Stimulated activated CD4-positive, alpha-beta T cell treated with anti-CD3 and anti-CD28 coated beads, Interleukin-15, amount 100 ng/mL, for 48 hours (primary cell): ENCODE measurements at regions not wholly inside any gene's neighbourhood (a gene's known extent, or its start where the extent isn't known, plus 50 kb on each side); places are given as distances from the start of the nearest gene placed in this dataset.
"Not testable (repeated sequence)": the region's sequence is repeated elsewhere in the genome, so short reads cannot be mapped to it uniquely, and the experiment has no call there.

ENCODE experiments used
- DNase-seq, 2 donors: peaks; one replicate each; pipeline ENCODE4 v3.0.0-alpha.2; 2020; ENCODE audit warnings: low read depth in 2 of 2

DNA sequence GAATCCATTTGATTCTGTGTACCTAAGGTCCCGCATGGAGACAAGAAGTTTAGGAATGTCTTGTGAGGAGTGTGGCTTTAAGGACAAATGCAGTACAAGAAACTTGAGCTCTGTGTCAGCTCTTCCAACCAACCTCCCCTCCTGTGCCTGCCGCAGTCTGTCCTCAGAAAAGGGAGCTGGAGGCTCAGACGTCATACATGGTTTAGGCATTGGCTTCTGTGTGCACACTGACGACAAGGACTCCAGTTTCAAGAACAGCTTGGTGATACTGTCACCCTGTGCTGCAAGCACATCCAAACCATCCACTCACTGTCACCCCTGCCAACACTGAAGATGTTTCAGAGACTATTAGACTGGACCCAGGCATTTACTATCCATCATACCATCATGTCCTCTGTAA is 470.4 kb downstream of the IRS1 start:
- DNase-seq, result no peak

DNA sequence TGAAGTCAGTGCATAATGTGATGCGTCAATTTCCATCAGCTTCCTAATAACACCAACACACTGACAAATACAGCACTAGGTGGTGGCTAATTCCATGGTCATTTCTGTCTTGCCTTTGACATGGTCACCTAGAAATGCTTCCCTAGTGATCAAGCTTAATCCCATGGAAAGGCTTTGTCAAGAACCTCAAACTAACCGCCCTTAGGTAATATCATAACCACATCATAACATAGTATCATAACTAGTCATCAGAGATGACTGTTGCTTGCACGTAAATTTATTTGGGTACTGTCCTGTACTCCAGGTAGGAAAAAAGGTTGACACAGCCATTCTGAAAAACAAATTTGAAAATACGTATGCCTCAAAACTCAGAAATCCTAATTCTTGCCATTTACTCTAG is 471.8 kb downstream of the IRS1 start:
- DNase-seq, result no peak

GRCh38 chr2:226325526-226325925 is 474.1 kb downstream of the IRS1 start:
- no peak for DNase-seq

- no peak for DNase-seq
These were observed 479.3 kb downstream of the IRS1 start for GRCh38 chr2:226320076-226320948.

- no peak for DNase-seq
These were observed 481.6 kb downstream of the IRS1 start for GRCh38 chr2:226317970-226318369.

DNA sequence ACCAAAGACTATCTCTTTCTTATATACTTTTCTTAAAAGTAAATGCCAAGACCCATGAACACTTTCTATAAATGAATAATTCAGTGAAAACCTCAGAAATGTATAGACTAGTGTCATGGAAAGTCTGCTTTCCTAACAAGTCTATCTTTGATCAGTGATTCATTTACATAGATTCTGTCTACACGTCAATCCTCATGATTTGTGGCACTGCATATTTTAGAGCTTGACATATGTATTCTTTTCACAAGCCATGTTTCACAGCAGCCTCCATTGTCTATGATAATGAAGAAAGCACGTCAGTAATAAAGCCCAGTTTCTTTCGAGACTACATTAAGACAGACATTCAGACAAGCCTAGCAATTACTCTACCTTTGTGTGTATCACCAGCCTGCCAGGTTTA is 486.6 kb downstream of the IRS1 start:
- no peak for DNase-seq

DNA sequence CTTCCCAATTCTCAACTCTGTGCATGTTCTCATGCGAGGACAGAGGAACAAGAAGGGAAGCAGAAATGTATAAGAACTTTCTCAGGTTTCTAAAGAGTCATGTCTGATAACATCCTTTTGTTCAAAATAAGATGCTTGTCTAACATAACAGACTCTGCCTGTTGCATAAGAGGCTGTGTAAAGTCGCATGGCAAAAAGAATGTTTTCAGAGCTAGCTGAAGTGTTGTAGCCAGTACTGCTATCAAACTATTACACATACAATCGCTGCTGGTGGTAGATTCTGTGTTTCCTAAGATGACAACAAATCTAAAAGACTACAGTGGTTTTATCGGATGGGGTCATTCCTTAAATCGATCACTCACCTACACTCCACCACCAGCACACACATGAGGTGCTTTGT is 487.5 kb downstream of the IRS1 start:
- DNase-seq, result no peak

DNA sequence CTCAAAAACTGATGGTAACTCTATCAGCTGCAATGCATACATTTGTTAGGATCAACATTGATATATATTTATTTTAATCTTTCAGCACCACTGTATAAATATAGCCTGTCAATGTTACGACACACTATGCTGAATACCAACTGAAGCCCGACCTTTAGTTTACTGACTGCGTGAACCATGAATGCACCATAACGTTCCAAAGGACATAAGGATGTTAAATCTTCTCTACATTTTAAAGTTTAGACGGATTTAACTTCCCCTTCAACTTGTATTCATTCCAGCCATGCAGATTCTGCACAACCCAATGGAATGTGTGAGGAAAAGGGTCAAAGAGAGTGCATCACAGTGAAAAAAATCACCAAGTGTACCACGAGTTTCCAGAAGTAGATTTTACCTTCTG is 489.5 kb downstream of the IRS1 start:
- DNase-seq, result no peak

- no peak for DNase-seq
These were observed 490.6 kb downstream of the IRS1 start for GRCh38 chr2:226308986-226309385.

- DNase-seq, result no peak
These were observed 491.3 kb downstream of the IRS1 start for GRCh38 chr2:226308323-226308680.

DNA sequence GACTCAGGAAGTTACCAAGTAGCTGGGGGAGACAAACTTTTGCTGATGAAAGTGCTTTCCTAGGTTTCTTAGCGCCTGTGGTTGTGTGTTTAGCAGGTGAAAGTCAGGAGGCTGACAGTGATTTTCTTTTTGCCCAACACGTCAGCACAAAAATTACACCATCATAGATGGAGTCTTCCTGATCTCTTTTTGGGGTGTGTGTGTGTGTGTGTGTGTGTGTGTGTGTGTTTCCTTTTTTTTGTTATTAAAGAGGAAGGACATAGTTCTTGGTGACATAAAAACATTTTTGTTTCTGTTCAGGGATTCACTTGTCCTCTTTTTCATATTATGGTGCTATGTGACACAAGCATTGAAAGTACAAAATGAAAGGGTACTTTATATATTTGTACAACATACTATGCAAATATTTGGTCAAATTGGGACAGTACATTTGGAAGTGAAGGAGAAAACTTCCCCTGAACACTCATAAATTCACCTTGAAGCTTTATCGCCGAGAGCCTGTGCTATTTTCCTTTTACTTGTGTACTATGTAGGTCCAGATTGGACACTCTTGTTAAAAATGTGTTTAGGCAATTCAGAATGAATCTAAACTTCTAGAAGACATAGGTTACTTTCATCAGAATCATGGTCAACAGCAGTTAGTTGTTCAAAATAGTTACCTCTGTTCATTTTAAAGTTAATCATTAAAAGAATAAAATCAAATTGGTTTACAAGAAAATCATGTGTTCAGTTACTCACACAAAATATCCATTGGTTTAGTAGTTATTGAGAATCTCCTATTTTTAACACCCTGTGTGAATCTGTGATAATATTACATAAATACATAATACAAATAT is 491.9 kb downstream of the IRS1 start:
- DNase-seq, result no peak

- DNase-seq, result no peak
These were observed 492.7 kb downstream of the IRS1 start for GRCh38 chr2:226306969-226307368.

- no peak for DNase-seq
These were observed 495.3 kb downstream of the IRS1 start for GRCh38 chr2:226304308-226304707.

DNA sequence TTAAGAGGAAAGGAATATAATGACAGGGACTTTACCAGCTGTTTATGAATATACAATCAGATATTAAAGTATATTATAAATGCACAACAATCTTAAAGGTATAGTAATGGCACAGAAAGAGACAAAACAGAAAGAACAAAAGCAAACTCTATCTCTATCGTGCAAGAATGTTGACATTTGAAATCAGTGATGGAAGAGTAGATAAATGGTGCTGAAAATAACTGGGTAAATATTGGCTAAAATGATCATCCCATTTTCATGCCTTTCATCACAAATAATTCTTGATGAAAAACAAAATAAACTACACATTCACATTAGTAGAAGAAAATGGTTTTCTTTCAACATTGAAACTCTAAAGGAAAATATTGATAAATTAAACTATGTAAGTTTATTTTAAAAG is 495.9 kb downstream of the IRS1 start:
- DNase-seq, result no peak

DNA sequence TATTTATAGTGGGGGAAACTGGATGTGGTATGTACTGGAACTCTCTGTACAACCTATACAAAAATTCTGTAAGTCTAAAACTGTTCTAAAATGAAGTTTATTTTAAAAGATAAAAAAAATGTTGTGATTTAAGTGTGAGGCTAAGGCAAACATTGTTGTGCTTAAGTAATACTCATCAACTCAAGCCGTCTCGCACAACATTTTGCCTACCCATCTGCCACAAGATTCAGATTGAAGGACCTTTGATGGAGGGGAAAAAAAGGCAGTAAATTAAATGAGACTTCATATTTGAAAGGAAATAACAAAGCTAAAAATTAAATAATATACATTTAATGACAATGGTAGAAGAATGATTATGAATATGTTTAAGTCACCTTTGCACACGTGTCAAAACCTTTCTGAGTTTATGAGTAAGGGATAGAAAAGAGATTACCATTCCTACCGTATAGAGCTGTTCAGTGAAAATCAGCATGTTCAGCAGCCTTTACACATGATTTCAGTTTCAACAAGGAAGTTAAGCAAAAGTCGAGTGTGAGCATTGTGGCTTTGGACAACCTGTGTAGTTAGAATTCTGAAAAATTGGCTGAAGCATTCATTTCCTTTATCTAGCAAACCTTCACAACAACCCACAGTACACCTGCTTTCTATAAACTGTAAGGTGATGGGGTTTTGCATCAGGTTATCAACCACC is 499.3 kb downstream of the IRS1 start:
- DNase-seq, result no peak

DNA sequence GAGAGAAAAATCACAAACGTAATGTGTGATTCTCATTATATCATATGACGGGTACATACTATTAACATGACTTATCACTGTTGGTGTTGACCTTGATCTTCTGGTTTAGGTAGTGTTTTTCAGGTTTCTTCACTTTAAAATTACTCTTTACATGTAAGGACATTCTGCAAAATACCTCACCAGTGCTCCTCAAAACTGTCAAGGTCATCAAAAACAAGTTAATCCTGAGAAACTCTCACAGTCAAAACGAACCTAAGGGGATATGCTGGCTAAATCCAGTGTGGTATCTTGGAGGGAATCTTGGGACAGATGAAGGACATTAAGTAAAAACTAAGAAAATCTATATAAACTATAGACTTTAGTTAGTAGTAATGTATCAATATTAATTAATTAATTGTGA is 499.8 kb downstream of the IRS1 start:
- no peak for DNase-seq

DNA sequence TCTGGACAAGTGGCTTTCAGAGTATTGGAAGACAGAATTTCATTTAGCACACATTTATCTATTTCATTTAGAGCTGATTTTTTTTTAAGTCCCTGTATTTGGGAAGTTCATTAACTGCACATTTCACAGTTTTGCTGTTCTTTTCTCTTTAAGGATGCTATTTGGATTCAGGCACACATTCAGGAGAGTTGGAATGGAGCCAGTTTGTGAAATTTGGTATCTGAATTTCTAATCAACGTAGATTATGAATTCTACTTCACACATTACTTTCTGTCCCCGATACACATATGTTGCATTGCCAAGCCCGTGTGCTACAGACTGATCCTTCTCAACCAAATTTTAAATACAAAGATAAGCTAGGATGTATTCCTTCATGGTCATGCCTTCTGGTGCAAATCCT is 503.9 kb downstream of the IRS1 start:
- DNase-seq, result no peak

DNA sequence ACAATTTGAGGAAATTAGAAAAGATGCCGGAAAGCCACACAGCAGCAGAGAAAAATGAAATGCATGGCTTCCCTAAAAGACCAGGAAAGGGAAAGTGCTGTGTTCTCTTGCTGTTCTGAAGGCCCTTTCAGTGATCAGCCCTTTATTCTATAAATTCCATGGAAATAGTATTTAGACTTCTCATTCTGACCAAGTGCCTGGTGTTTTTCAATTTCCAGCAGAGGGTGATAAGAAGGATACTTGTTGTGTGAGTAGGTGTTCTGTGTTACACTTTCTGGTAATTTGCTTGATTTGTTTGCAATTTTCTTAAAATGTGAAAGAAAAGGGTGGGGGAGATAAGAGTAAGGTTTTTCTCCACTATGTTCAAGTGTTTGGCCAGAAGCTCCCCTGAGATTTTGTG is 504.5 kb downstream of the IRS1 start:
- DNase-seq, result no peak

DNA sequence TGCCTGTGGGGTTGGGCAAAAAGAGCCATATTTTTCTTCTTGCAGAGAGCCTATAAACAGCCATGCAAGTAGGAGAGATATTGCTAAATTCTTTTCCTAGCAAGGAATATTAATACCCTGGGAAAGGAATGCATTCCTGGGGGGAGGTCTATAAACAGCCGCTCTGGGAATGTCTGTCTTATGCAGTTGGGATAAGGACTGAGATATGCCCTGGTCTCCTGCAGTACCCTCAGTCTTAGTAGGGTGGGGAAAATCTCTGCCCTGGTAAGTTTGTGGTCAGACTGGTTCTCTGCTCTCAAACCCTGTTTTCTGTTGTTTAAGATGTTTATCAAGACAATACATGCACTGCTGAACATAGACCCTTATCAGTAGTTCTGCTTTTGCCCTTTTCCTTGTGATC is 508.3 kb downstream of the IRS1 start:
- not testable (repeated sequence) for DNase-seq

GRCh38 chr2:226286916-226287315 is 512.7 kb downstream of the IRS1 start:
- DNase-seq, result no peak

DNA sequence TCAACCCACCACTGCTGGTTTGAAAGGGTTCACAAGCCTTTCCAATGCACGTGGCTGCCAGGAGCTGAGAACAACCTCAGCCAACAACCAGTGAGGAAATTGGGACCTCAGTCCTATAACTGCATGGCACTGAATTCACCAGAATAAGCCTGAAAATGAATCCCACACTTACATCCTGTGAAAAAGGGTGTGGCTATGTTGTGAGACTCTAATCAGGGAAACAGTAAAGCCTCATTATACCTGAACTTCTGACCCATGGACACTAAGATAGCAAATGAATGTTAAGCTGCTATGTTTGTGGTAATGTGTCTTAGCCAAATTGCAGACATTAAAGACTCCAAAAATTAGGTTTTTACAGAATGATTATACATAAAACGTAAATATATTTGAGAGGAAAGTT is 515.8 kb downstream of the IRS1 start:
- DNase-seq, result no peak

- DNase-seq, result no peak
These were observed 517.5 kb downstream of the IRS1 start for GRCh38 chr2:226282151-226282550.

DNA sequence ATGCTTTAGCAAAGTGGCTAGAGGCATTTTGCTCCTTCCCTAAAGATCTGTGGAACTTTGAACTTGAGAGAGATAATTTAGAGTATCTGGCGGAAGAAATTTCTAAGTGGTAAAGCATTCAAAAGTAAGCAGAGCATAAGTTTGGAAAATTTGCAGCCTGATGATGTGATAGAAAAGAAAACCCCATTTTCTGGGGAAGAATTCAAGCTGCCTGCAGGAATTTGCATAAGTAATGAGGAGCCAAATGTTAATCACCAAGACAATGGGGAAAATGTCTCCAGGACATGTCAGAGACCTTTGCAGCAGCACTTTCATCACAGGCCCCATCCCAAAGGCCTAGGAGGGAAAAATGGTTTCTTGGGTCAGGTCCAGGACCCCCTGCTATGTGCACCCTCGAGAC is 519.5 kb downstream of the IRS1 start:
- not testable (repeated sequence) for DNase-seq
